NB4 (cell line): ENCODE measurements at regions not wholly inside any gene's neighbourhood (a gene's known extent, or its start where the extent isn't known, plus 50 kb on each side); places are given as distances from the start of the nearest gene placed in this dataset.

Source experiments
- DNase-seq: peaks from one replicate; pipeline ENCODE4 v3.0.0; 2010; ENCODE audit warnings: low read depth
- H3K4me3 ChIP-seq: one replicate; pipeline ENCODE4 v1.5.1; 2011; ENCODE audit warnings: mild to moderate bottlenecking, low read depth, low read length, moderate library complexity
- MYC ChIP-seq: IDR thresholded peaks from 2 replicates; pipeline ENCODE4 v1.6.1; 2011; ENCODE audit warnings: low read depth, low read length
- POLR2A ChIP-seq: IDR thresholded peaks from 2 replicates; pipeline ENCODE4 v1.6.1; 2011; ENCODE audit warnings: mild to moderate bottlenecking; ENCODE audit not compliant: insufficient read length; ENCODE audit errors: extremely low read depth
- TF ChIP-seq, protein P1 (sequence below): IDR thresholded peaks from 2 replicates; pipeline ENCODE4 v1.6.1; 2011; ENCODE audit warnings: low read depth, low read length
- TF ChIP-seq, protein P2 (sequence below): IDR thresholded peaks from one replicate; pipeline ENCODE4 v1.5.1; 2012; ENCODE audit warnings: low read depth, low read length

DNA sequence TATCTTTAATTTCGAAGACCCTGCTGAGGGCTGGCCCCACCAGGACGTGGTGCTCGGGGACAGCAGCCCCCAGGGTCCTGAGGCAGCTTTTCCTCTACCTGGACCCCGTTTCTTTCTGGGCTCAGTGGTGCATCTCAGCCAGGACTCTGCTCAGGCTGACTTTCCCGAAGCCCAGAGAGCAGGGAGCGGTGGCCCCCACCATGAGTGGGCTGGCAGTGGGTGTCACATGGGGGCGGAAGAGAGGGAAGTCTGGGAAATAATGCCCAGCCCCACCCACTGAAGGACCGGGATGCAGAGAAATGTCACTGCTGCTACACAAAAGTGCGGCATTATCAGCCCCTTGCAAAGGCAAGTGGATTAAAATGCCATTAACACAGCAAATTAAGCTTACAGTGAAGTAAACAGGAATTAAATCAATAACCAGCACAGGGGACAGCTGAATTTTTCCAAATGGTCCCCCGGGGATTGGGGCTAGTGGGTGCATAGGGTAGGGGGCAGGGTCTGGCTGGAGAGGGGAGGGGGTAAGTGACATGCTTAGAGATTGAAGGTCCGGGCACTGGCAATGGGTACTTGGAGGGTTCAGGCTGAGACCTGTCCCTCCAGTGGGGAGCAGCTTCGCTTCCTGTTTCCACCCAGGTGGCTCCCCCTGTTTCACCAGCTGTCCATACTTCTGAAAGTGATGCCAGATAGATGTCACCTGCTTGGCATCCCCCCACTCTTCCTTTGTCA lies 177.3 kb downstream of the URI1 start:
- no peak overlapping the region for H3K4me3 ChIP-seq
- no peak for TF ChIP-seq POLR2A
- TF ChIP-seq MYC, result no peak
- no peak for DNase-seq

DNA sequence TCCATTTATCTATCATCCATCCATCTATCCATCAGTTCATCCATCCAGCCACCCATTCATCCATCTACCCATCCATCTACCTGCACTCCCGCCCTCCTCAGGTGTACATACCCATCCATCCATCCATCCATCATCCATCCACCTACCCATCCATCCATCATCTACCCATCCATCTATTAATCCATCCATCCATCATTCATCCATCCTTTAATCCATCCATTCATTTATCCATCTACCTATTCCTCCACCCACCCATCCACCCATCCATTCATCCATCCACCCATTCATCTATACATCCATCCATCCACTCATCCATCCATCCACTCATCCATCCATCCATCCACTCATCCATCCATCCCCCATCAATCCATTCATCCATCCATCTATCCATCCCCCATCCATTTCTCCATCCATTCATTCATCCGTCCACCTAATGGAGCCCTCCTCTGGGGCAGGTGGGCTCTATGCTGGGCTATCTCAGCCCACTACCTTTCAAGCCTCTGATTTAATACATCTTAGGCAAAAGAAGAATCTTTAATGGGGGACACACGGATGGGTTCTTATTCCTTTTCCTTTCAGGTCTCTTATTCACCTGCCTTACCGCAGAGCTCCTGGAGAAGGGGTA lies 178.9 kb downstream of the URI1 start:
- TF ChIP-seq MYC (no peak), POLR2A (no peak)
- TF ChIP-seq, protein P1, sequence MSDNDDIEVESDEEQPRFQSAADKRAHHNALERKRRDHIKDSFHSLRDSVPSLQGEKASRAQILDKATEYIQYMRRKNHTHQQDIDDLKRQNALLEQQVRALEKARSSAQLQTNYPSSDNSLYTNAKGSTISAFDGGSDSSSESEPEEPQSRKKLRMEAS, result no peak
- TF ChIP-seq, protein P2, sequence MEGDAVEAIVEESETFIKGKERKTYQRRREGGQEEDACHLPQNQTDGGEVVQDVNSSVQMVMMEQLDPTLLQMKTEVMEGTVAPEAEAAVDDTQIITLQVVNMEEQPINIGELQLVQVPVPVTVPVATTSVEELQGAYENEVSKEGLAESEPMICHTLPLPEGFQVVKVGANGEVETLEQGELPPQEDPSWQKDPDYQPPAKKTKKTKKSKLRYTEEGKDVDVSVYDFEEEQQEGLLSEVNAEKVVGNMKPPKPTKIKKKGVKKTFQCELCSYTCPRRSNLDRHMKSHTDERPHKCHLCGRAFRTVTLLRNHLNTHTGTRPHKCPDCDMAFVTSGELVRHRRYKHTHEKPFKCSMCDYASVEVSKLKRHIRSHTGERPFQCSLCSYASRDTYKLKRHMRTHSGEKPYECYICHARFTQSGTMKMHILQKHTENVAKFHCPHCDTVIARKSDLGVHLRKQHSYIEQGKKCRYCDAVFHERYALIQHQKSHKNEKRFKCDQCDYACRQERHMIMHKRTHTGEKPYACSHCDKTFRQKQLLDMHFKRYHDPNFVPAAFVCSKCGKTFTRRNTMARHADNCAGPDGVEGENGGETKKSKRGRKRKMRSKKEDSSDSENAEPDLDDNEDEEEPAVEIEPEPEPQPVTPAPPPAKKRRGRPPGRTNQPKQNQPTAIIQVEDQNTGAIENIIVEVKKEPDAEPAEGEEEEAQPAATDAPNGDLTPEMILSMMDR, result no peak
- no peak for DNase-seq
- no peak overlapping the region for H3K4me3 ChIP-seq

DNA sequence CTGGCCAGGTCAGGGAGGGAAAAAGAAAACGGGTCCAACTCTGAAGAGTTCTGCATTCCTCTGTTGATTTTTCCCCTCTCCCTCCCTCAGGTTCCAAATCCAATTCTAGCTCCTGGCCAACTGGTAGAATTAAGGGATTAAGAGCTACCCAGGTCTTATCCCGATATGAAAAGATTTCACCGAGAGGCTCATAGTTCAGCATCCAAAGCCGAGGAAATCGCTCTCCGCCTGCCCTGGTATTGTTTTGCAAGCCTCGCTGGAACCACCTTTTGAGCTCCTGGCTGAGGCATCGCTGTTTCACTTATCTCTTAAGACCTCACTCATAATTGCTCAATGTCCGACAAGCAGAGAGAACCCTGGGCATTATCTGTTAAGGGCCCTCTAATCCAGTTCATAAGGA lies 180.4 kb downstream of the URI1 start:
- no peak for TF ChIP-seq POLR2A
- TF ChIP-seq, protein P2, result no peak
- TF ChIP-seq, protein P1, result no peak
- TF ChIP-seq MYC, result no peak
- H3K4me3 ChIP-seq, result no peak overlapping the region
- no peak for DNase-seq

DNA sequence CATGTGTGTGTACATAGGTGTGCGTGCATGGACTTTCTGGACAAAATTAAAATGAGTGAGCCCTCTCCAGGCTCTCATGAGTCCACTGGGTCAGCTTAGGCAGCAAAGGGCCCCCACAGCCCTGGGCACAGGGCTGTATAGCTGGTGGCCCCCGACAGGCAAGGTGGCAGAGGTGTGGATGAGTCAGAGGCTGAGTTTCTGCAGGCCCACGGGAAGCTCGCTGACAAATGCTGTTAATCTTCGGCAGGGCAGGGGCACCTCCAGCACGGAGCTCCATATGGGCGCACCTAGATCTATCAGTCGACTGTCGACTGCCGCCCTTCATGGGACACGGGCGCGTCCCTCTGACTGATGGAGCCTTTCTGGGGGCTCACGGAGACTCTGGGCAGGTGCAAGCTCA lies 181.1 kb downstream of the URI1 start:
- TF ChIP-seq, protein P1, result no peak
- TF ChIP-seq POLR2A (no peak), MYC (no peak)
- TF ChIP-seq, protein P2, result no peak
- DNase-seq, result no peak
- H3K4me3 ChIP-seq, result no peak overlapping the region

DNA sequence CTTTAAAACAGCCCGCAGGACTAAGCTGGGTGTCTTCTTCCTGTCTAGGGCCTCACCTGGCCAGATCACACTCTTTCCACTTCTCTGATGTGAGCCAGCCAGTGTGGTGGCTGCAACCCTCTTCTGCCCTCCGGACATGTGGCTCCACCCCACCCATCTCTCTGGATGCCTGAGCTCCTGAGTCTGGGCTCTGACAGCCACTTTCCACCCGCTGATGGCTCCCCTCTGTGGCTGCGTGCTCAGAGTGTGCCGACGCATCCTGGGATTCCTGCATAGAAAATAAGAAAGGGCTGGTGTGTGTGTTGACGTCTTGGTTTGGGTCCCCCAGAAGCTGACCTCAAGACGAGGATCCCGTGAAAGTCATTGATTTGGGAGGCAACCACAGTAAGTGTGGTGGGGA lies 181.6 kb downstream of the URI1 start:
- no peak for DNase-seq
- TF ChIP-seq, protein P1, result no peak
- TF ChIP-seq, protein P2, result no peak
- no peak for TF ChIP-seq MYC
- TF ChIP-seq POLR2A, result no peak
- no peak overlapping the region for H3K4me3 ChIP-seq

DNA sequence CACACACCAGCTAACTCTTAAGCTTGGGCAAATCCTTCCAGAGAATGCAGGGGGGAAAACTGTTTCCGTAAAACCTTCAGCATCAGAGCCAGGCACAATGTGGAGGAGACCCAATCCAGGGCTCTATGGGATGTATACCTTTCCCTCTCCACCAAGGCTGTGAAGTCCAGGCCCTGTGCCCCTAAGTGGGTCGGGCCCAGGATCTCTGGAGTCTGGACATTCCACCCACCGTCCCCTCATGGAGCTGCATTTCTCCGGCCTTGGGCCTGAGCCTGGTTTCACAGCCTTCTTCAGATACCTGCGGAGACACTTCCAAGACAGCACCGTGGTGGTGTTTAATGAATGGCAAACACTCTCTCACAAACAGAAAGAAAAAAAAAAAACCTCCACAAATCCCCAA lies 186.2 kb downstream of the URI1 start:
- H3K4me3 ChIP-seq, result no peak overlapping the region
- no peak for DNase-seq
- TF ChIP-seq MYC (no peak), POLR2A (no peak)
- TF ChIP-seq, protein P2, result no peak
- TF ChIP-seq, protein P1, result no peak
